22Rv1 (cell line): ENCODE measurements at regions not wholly inside any gene's neighbourhood (a gene's known extent, or its start where the extent isn't known, plus 50 kb on each side); places are given as distances from the start of the nearest gene placed in this dataset.

Experiments
- CTCF ChIP-seq: fragments of 450-650 bp; IDR thresholded peaks from 2 replicates; pipeline ENCODE4 v1.5.1; 2017; ENCODE audit warnings: mild to moderate bottlenecking
- ZFX ChIP-seq: fragments of 450-650 bp; IDR thresholded peaks from 2 replicates; pipeline ENCODE4 v1.6.1; 2017; ENCODE audit warnings: antibody characterized with exemption, borderline replicate concordance

GRCh38 chr12:17334784-17335183 lies 728.8 kb upstream of the LMO3 start:
- TF ChIP-seq CTCF (no peak), ZFX (no peak)
